Fibroblast of villous mesenchyme (primary cell): ENCODE measurements at regions not wholly inside any gene's neighbourhood (a gene's known extent, or its start where the extent isn't known, plus 50 kb on each side); places are given as distances from the start of the nearest gene placed in this dataset.

Experiments used
- DNase-seq: peaks from one replicate; pipeline ENCODE4 v3.0.0-alpha.2; 2010; ENCODE audit warnings: low read depth
- H3K4me3 ChIP-seq: 2 replicates; pipeline ENCODE4 v1.5.1; 2011; ENCODE audit warnings: low read depth, mild to moderate bottlenecking, low read length
- CTCF ChIP-seq: IDR thresholded peaks from 2 replicates; pipeline ENCODE4 v1.5.1; 2012; ENCODE audit warnings: low read depth, mild to moderate bottlenecking, low read length; ENCODE audit not compliant: insufficient read depth

- no peak for TF ChIP-seq CTCF
- no peak for DNase-seq
- H3K4me3 ChIP-seq = no peak overlapping the region
Measured at GRCh38 chr6:24995270-24995669, 59.5 kb upstream of the RIPOR2 start.

GRCh38 chr6:24996269-24996836 lies 60.6 kb upstream of the RIPOR2 start:
- no peak for DNase-seq
- no peak for TF ChIP-seq CTCF

GRCh38 chr6:24997231-24997630 lies 61.5 kb upstream of the RIPOR2 start:
- no peak for TF ChIP-seq CTCF
- DNase-seq = no peak
- no peak overlapping the region for H3K4me3 ChIP-seq

More at GRCh38 chr6:24996269-24996836, 60.6 kb upstream of the RIPOR2 start:
- H3K4me3 ChIP-seq = no peak overlapping the region

- no peak for TF ChIP-seq CTCF
- H3K4me3 ChIP-seq = no peak overlapping the region
- no peak for DNase-seq
Measured at GRCh38 chr6:24997905-24998304, 62.1 kb upstream of the RIPOR2 start.

GRCh38 chr6:25002326-25003091 lies 66.7 kb upstream of the RIPOR2 start:
- TF ChIP-seq CTCF = no peak
- peak; percentile 50 for DNase-seq
- no peak overlapping the region for H3K4me3 ChIP-seq

GRCh38 chr6:25004357-25004756 lies 68.6 kb upstream of the RIPOR2 start:
- DNase-seq = no peak
- no peak for TF ChIP-seq CTCF

More at GRCh38 chr6:25004357-25004756, 68.6 kb upstream of the RIPOR2 start:
- H3K4me3 ChIP-seq = no peak overlapping the region
